Testis (tissue), 2 donors: ENCODE measurements at regions not wholly inside any gene's neighbourhood (a gene's known extent, or its start where the extent isn't known, plus 50 kb on each side); places are given as distances from the start of the nearest gene placed in this dataset.

Experiments
- DNase-seq: peaks from one replicate; pipeline ENCODE4 v3.0.0-alpha.2; 2019
- H3K27ac ChIP-seq, 2 donors: fragments of 200-600 bp; sonication (generic); one replicate each; pipeline ENCODE4 v1.5.1; 2019
- H3K27me3 ChIP-seq: fragments of 200-600 bp; sonication (generic); one replicate; pipeline ENCODE4 v1.5.1; 2019
- H3K36me3 ChIP-seq: fragments of 200-600 bp; sonication (generic); one replicate; pipeline ENCODE4 v1.5.1; 2017; ENCODE audit warnings: low read depth; ENCODE audit errors: missing control alignments
- H3K4me1 ChIP-seq: fragments of 200-600 bp; sonication (generic); one replicate; pipeline ENCODE4 v1.5.1; 2019
- H3K4me3 ChIP-seq, 2 donors: fragments of 200-600 bp; sonication (generic); one replicate each; pipeline ENCODE4 v1.5.1; 2017 to 2019
- H3K9me3 ChIP-seq: fragments of 200-600 bp; sonication (generic); one replicate; pipeline ENCODE4 v1.5.1; 2017
- CTCF ChIP-seq, 3 experiments: fragments of 450-650 bp in 2 of 3; fragments of 200-600 bp in 1 of 3; sonication (generic) in 1 of 3; IDR thresholded peaks; one replicate each; pipeline ENCODE4 v1.5.1; 2016 to 2019; ENCODE audit warnings: antibody characterized with exemption in 3 of 3, mild to moderate bottlenecking in 2 of 3, moderate library complexity in 1 of 3
- POLR2A ChIP-seq: fragments of 450-650 bp; IDR thresholded peaks from one replicate; pipeline ENCODE4 v1.6.1; 2017; ENCODE audit warnings: antibody characterized with exemption, mild to moderate bottlenecking, moderate library complexity
- WGBS, 2 donors: methylation state at CpG; one replicate each; pipeline ENCODE4 v1.1.5; 2018; 5-methylcytosine and 5-hydroxymethylcytosine counted together
- intact Hi-C: fragments of 100-400 bp; cut with DNase I; formaldehyde crosslinking; loops from one replicate; pipeline ENCODE4 v1.15.1; 2023; ENCODE audit warnings: low total_unique reads

GRCh38 chr19:56969156-56969555 lies 128.6 kb upstream of the PEG3 start:
- WGBS, 2 donors: 34 to 48% methylated on average over 2 of the region's 2 CpGs
- Histone ChIP-seq H3K9me3 (no peaks in the 10 kb centered on the region), H3K27ac (peak overlapping the region; percentile 56 to 75)

GRCh38 chr19:56969759-56970178 lies 129.2 kb upstream of the PEG3 start:
- Histone ChIP-seq H3K36me3 (no peaks in the 10 kb centered on the region), H3K27ac (peak overlapping the region; percentile 56 to 75), H3K4me3 (no peak overlapping the region), H3K9me3 (no peaks in the 10 kb centered on the region), H3K27me3 (no peaks in the 10 kb centered on the region), H3K4me1 (peaks cover 69% of the 10 kb centered on the region)
- DNase-seq: peak; percentile 40
- 26 to 32% methylated on average over 6 of the region's 6 CpGs for WGBS, 2 donors
- intact Hi-C loops: no loop called here
- no peak for TF ChIP-seq POLR2A
- no peak for TF ChIP-seq CTCF (IDR thresholded peaks at IDR 0.05)

More at GRCh38 chr19:56969156-56969555, 128.6 kb upstream of the PEG3 start:
- Histone ChIP-seq H3K27me3 (no peaks in the 10 kb centered on the region), H3K36me3 (no peaks in the 10 kb centered on the region), H3K4me1 (peaks cover 68% of the 10 kb centered on the region), H3K4me3 (no peak overlapping the region)
- intact Hi-C loops: no loop called here
- DNase-seq: no peak
- TF ChIP-seq POLR2A: no peak
- no peak for TF ChIP-seq CTCF (IDR thresholded peaks at IDR 0.05)

GRCh38 chr19:56971230-56971629 lies 130.7 kb upstream of the PEG3 start:
- H3K36me3 ChIP-seq: no peaks in the 10 kb centered on the region
- peaks cover 76% of the 10 kb centered on the region for H3K4me1 ChIP-seq
- H3K27ac ChIP-seq: peak overlapping the region; percentile 67 to 77
- no peak overlapping the region for H3K4me3 ChIP-seq
- H3K9me3 ChIP-seq: no peaks in the 10 kb centered on the region
- intact Hi-C loops: no loop called here
- no peak for DNase-seq
- TF ChIP-seq CTCF (IDR thresholded peaks at IDR 0.05) (no peak), POLR2A (no peak)
- H3K27me3 ChIP-seq: no peaks in the 10 kb centered on the region
- WGBS, 2 donors: 78 to 81% methylated on average over 13 to 14 of the region's 14 CpGs

- WGBS, 2 donors: 62 to 67% methylated on average over 16 of the region's 16 CpGs
- peak; percentile 72 for DNase-seq
- intact Hi-C loops: no loop called here
These were observed 131.8 kb upstream of the PEG3 start for GRCh38 chr19:56972291-56972841.

More at GRCh38 chr19:56972291-56972841, 131.8 kb upstream of the PEG3 start:
- no peak for TF ChIP-seq POLR2A
- TF ChIP-seq CTCF (IDR thresholded peaks at IDR 0.05): no peak
- H3K27ac ChIP-seq: peak overlapping the region; percentile 67 to 77
- no peak overlapping the region for H3K4me3 ChIP-seq
- no peaks in the 10 kb centered on the region for H3K27me3 ChIP-seq
- peaks cover 71% of the 10 kb centered on the region for H3K4me1 ChIP-seq
- no peaks in the 10 kb centered on the region for H3K36me3 ChIP-seq
- no peaks in the 10 kb centered on the region for H3K9me3 ChIP-seq
